PFSK-1 (cell line): ENCODE measurements at regions not wholly inside any gene's neighbourhood (a gene's known extent, or its start where the extent isn't known, plus 50 kb on each side); places are given as distances from the start of the nearest gene placed in this dataset.

Experiments used
- FOXP2 ChIP-seq: optimal IDR thresholded peaks from 2 replicates; pipeline ENCODE3; 2011; ENCODE audit warnings: borderline replicate concordance, control low read depth, inconsistent platforms; ENCODE audit not compliant: insufficient read depth; ENCODE audit errors: extremely low read length, extremely low read depth
- POLR2AphosphoS5 ChIP-seq: IDR thresholded peaks from 2 replicates; pipeline ENCODE4 v1.6.1; 2012; ENCODE audit warnings: low read depth, mild to moderate bottlenecking, control low read depth, low read length, moderate library complexity
- REST ChIP-seq, 2 experiments: IDR thresholded peaks; 2 replicates each; pipeline versions ENCODE4 v1.6.1 to v1.8.0; 2011 to 2012; ENCODE audit warnings: low read depth in 2 of 2, low read length in 2 of 2, control low read depth in 1 of 2, inconsistent platforms in 1 of 2, mild to moderate bottlenecking in 1 of 2, moderate library complexity in 1 of 2; ENCODE audit not compliant: insufficient read depth in 1 of 2
- SIN3A ChIP-seq: IDR thresholded peaks from 2 replicates; pipeline ENCODE4 v1.6.1; 2012; ENCODE audit warnings: mild to moderate bottlenecking, low read length, moderate library complexity, borderline replicate concordance; ENCODE audit not compliant: insufficient read depth
- TAF1 ChIP-seq: IDR thresholded peaks from 2 replicates; pipeline ENCODE4 v1.6.1; 2012; ENCODE audit warnings: low read length, control low read depth, borderline replicate concordance; ENCODE audit not compliant: insufficient read depth

GRCh38 chr5:110297152-110297670 is 429.3 kb downstream of the TMEM232 start:
- no peak for TF ChIP-seq REST (IDR thresholded peaks at IDR 0.05; ENCODE audit: insufficient read depth in 1 of 2, low read depth in 2 of 2, low read length in 2 of 2)
- TF ChIP-seq SIN3A: no peak
- no peak for TF ChIP-seq FOXP2
- no peak for TF ChIP-seq TAF1
- TF ChIP-seq POLR2AphosphoS5: no peak

- TF ChIP-seq REST (IDR thresholded peaks at IDR 0.05; ENCODE audit: insufficient read depth in 1 of 2, low read depth in 2 of 2, low read length in 2 of 2) (no peak), FOXP2 (no peak), POLR2AphosphoS5 (no peak), SIN3A (no peak), TAF1 (no peak)
Measured at GRCh38 chr5:110304176-110304575, 422.3 kb downstream of the TMEM232 start.

- TF ChIP-seq POLR2AphosphoS5: no peak
- TF ChIP-seq FOXP2: no peak
- no peak for TF ChIP-seq SIN3A
- TF ChIP-seq REST (IDR thresholded peaks at IDR 0.05; ENCODE audit: insufficient read depth in 1 of 2, low read depth in 2 of 2, low read length in 2 of 2): no peak
- TF ChIP-seq TAF1: no peak
Measured at GRCh38 chr5:110306650-110307049, 419.8 kb downstream of the TMEM232 start.

GRCh38 chr5:110309222-110309621 is 417.2 kb downstream of the TMEM232 start:
- TF ChIP-seq POLR2AphosphoS5 (no peak), TAF1 (no peak), FOXP2 (no peak), SIN3A (no peak), REST (IDR thresholded peaks at IDR 0.05; ENCODE audit: insufficient read depth in 1 of 2, low read depth in 2 of 2, low read length in 2 of 2) (no peak)

GRCh38 chr5:110321117-110321516 is 405.4 kb downstream of the TMEM232 start:
- TF ChIP-seq FOXP2: no peak
- TF ChIP-seq POLR2AphosphoS5: no peak
- no peak for TF ChIP-seq REST (IDR thresholded peaks at IDR 0.05; ENCODE audit: insufficient read depth in 1 of 2, low read depth in 2 of 2, low read length in 2 of 2)
- no peak for TF ChIP-seq SIN3A
- no peak for TF ChIP-seq TAF1
